ENCODE measurements at regions not wholly inside any gene's neighbourhood (a gene's known extent, or its start where the extent isn't known, plus 50 kb on each side); places are given as distances from the start of the nearest gene placed in this dataset.
"Not testable (repeated sequence)": the region's sequence is repeated elsewhere in the genome, so short reads cannot be mapped to it uniquely, and the experiment has no call there.

DNA sequence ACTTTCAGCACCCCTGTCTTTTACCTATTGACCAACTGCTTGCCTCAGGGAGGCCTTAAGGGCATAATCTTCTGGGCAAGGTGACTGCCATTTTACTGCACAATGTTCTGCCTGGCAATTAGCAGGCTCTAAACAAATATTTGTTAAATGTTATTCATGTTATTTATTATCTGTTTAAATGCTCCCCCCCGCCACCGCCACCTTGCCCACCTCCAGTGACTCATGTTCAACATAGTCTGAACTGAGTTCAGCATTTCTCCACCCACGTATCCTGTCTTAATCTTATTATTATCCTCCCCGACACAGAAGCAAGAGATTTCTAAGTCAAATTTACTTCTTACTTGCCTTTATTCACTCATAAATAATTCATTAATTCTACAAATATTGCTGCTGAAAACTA, 144.8 kb downstream of the LIG4 start:
- H3K27ac Mint-ChIP-seq: peak overlapping the region in 5 of 10 donors; percentile 19 to 90 (median 80)
- peaks cover 0 to 13% (median 10%) of the 10 kb centered on the region in 3 donors for H3K36me3 Mint-ChIP-seq
- peak overlapping the region in 3 of 10 donors; percentile 9 to 56 (median 49) for H3K4me3 Mint-ChIP-seq
- no peak for DNase-seq
- peaks cover 0 to 20% (median 10%) of the 10 kb centered on the region in 4 donors for H3K4me1 Mint-ChIP-seq
- peaks cover 9 to 54% (median 27%) of the 10 kb centered on the region in 9 donors for H3K9me3 Mint-ChIP-seq
- no peaks in the 10 kb centered on the region for H3K27me3 Mint-ChIP-seq
- no peak for ATAC-seq
- POLR2A ChIA-PET: interaction anchor here (1.0 kb wide), 1 partner anchor 25 kb away, joined by 3 read pairs; no protein-coding TSS in a partner anchor

DNA sequence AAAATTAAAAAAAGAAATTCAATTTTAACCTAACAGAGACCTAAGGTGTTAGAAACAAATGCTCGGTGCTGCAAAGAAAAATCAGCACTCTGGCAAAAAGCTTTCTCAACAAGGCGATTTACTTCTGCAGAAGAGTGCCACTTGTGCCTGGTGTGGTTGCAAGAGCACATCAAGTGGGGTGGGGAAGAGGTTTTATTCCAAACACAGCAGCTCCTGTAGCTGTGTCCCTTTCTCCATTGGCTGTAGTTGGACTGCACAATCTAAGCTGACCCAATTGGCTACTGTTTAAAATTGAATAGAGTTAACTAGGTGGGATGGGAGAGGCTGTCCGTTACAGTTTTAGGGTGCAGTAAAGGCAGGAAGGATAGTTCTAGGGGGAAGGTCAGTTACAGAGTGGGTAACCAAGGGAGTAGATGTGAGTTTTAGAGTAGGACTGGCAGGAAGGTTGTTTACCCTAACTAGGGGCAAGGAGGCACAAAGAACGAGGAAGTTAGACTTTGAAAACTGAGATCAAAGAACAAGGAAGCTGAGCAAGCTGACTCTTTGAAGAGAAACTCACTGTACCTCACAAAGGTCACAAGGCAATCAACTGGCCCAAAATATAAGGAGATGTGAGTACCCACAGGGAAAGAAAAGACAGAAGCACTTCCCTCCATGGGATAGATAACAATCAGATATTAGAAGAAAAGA, 145.7 kb downstream of the LIG4 start:
- H3K27ac Mint-ChIP-seq: peak overlapping the region in 7 of 10 donors; percentile 19 to 90 (median 79)
- peak; percentile 53 to 64 for ATAC-seq
- H3K4me3 Mint-ChIP-seq: peak overlapping the region in 5 of 10 donors; percentile 22 to 58 (median 43)
- H3K36me3 Mint-ChIP-seq: peaks cover 0 to 13% (median 10%) of the 10 kb centered on the region in 3 donors
- H3K9me3 Mint-ChIP-seq: peaks cover 9 to 50% (median 27%) of the 10 kb centered on the region in 9 donors
- DNase-seq: peak in 1 of 10 donors; percentile 13
- no peaks in the 10 kb centered on the region for H3K27me3 Mint-ChIP-seq
- peaks cover 0 to 20% (median 10%) of the 10 kb centered on the region in 4 donors for H3K4me1 Mint-ChIP-seq
- POLR2A ChIA-PET: interaction anchor here (1.0 kb wide), 1 partner anchor 26 kb away, joined by 3 read pairs; no protein-coding TSS in a partner anchor

DNA sequence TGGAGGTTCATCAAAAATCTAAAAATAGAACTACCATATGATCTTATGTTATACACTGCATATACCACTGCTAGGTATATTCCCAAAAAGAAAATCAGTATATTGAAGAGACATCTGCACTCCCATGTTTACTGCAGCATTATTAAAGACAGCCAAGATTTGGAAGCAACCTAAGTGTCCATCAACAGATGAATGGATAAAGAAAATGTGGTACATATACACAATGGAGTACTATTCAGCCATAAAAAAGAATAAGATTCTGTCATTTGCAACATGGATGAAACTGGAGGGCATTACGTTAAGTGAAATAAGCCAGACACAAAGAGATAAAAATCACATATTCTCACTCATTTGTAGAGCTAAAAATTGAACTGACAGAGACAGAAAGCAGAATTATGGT, 151.0 kb downstream of the LIG4 start:
- POLR2A ChIA-PET, H3K36me3 Mint-ChIP-seq, H3K4me3 Mint-ChIP-seq, H3K4me1 Mint-ChIP-seq, H3K27ac Mint-ChIP-seq, H3K27me3 Mint-ChIP-seq, ATAC-seq, DNase-seq: not testable (repeated sequence)
- H3K9me3 Mint-ChIP-seq: peaks cover 0 to 32% (median 21%) of the 10 kb centered on the region in 9 donors

DNA sequence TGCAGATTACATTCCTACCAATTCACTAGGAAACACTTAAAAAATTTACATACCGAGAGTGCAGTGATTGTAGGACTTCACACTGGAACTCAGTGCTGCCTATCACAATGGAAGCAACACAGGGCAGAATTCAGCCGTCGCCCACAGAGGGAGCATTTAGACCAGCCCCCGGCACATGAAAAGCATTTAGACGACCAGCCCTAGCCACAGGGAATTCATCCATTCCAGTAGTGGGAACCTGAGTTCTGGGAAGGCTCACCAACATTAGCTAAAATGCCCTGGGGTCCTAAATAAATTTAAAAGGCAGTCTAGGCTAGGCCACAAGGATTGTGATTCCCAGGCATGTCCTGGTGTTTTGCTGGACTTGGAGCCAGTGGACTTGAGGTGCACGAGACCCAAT, 155.2 kb downstream of the LIG4 start:
- Mint-ChIP-seq H3K4me3 (no peak overlapping the region), H3K27ac (no peak overlapping the region), H3K36me3 (no peaks in the 10 kb centered on the region), H3K27me3 (peaks cover 0 to 3% (median 0%) of the 10 kb centered on the region in 5 donors), H3K4me1 (no peaks in the 10 kb centered on the region), H3K9me3 (peaks cover 0 to 16% (median 7%) of the 10 kb centered on the region in 9 donors)
- ATAC-seq (no peak), DNase-seq (no peak)
- POLR2A ChIA-PET: no interaction called here

DNA sequence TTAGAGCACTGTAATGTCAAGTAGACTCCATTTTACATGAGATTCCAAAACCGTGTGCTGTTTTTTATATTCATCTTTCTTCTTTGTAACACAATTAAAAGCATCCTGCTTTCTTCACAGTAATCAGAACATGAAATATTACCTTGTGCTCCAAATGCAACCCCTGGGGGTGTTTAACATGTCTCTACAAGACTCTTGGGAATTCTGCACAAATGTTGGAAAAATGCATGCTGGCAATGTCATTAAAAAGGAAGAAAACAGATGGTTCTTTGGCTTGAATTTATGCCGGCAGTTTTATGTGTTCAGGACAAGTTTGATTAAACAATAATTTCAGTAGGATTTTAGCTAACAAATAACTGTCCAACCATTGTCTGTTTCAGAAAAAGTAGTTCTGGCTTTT, 159.1 kb downstream of the LIG4 start:
- POLR2A ChIA-PET: no interaction called here
- Mint-ChIP-seq H3K4me3 (no peak overlapping the region), H3K36me3 (no peaks in the 10 kb centered on the region), H3K27me3 (no peaks in the 10 kb centered on the region), H3K9me3 (peaks cover 0 to 11% (median 1%) of the 10 kb centered on the region in 9 donors), H3K4me1 (no peaks in the 10 kb centered on the region), H3K27ac (no peak overlapping the region)
- ATAC-seq (no peak), DNase-seq (no peak)

DNA sequence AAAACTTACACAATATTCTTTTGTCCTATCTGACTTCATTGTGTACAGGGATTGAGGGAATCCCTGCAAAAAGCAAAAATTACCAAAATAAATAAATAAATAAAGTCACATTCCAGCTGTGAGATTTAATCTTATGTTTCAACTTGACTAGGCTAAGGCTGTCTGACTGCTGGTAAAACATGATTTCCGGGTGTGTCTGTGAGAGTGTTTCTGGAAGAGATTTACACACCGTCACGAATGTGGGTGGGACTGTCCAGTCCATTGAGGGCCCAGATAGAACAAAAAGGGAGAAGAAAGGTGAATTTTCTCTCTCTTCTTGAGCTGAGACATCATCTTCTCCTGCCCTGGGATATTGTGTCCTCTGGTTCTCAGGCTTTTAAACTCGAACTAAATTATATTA, 166.1 kb downstream of the LIG4 start:
- H3K27me3 Mint-ChIP-seq: no peaks in the 10 kb centered on the region
- H3K4me1 Mint-ChIP-seq: no peaks in the 10 kb centered on the region
- no peak for DNase-seq
- no peak overlapping the region for H3K27ac Mint-ChIP-seq
- POLR2A ChIA-PET: no interaction called here
- no peak overlapping the region for H3K4me3 Mint-ChIP-seq
- H3K9me3 Mint-ChIP-seq: peaks cover 0 to 9% (median 0%) of the 10 kb centered on the region in 9 donors
- no peaks in the 10 kb centered on the region for H3K36me3 Mint-ChIP-seq
- ATAC-seq: no peak

DNA sequence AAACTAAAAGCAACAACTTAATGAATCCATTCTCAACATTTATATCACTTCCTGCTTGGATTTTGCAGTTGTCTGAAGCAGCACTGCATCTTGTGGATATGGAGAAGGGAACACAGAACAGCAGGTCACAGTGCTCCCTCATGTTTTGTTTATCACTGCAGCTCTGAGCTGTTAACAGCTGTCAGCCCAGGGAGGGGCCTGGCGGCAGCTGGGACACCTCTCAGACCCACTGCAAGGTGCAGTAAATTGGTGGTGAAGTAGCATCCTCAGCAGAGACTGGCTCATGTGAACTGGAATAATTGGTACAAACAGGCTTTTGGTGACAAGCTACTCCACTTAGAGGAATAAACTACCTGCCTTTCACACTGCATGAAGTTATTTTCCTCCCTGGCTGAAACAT, 170.4 kb downstream of the LIG4 start:
- Mint-ChIP-seq H3K4me1 (no peaks in the 10 kb centered on the region), H3K27ac (no peak overlapping the region), H3K4me3 (no peak overlapping the region), H3K27me3 (peaks cover 0 to 6% (median 0%) of the 10 kb centered on the region in 5 donors), H3K36me3 (no peaks in the 10 kb centered on the region), H3K9me3 (peaks cover 0 to 12% (median 2%) of the 10 kb centered on the region in 9 donors)
- POLR2A ChIA-PET: no interaction called here
- no peak for ATAC-seq
- DNase-seq: no peak

DNA sequence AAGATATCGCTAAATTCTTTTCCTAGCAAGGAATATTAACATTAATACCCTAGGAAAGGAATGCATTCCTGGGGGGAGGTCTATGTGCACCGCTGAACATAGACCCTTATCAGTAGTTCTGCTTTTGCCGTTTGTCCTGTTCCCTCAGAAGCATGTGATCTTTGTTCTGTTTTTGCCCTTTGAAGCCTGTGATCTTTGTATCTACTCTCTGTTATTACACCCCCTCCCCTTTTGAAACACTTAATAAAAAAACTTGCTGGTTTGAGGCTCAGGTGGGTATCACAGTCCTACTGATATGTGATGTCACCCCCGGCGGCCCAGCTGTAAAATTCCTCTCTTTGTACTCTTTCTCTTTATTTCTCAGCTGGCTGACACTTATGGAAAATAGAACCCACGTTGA, 172.5 kb downstream of the LIG4 start:
- POLR2A ChIA-PET, H3K4me1 Mint-ChIP-seq: not testable (repeated sequence)

DNA sequence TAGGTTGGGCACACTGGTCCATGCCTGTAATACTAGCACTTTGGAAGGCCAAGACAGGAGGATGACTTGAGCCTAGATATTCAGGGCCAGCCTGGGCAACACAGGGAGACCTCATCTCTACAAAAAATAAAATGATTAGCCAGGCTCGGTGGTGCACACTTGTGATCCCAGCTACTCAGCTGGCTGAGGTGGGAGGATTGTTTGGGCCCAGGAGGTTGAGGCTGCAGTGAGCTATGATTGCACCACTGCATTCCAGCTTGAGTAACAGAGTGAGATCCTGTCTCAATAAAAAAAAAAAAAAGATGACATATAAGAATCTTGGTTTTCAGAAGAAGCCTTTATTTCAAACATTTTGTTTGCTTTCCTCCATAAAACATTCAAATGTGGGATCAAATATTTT, 178.0 kb downstream of the LIG4 start:
- no peaks in the 10 kb centered on the region for H3K4me1 Mint-ChIP-seq
- H3K4me3 Mint-ChIP-seq: no peak overlapping the region
- no peaks in the 10 kb centered on the region for H3K36me3 Mint-ChIP-seq
- ATAC-seq: no peak
- POLR2A ChIA-PET: no interaction called here
- H3K27me3 Mint-ChIP-seq: no peaks in the 10 kb centered on the region
- no peak overlapping the region for H3K27ac Mint-ChIP-seq
- DNase-seq: no peak
- peaks cover 0 to 8% (median 1%) of the 10 kb centered on the region in 9 donors for H3K9me3 Mint-ChIP-seq

More for the DNA sequence above, 172.5 kb downstream of the LIG4 start:
- not testable (repeated sequence) for H3K36me3 Mint-ChIP-seq, DNase-seq, ATAC-seq, H3K27ac Mint-ChIP-seq, H3K27me3 Mint-ChIP-seq, H3K4me3 Mint-ChIP-seq
- peaks cover 0 to 14% (median 3%) of the 10 kb centered on the region in 9 donors for H3K9me3 Mint-ChIP-seq

DNA sequence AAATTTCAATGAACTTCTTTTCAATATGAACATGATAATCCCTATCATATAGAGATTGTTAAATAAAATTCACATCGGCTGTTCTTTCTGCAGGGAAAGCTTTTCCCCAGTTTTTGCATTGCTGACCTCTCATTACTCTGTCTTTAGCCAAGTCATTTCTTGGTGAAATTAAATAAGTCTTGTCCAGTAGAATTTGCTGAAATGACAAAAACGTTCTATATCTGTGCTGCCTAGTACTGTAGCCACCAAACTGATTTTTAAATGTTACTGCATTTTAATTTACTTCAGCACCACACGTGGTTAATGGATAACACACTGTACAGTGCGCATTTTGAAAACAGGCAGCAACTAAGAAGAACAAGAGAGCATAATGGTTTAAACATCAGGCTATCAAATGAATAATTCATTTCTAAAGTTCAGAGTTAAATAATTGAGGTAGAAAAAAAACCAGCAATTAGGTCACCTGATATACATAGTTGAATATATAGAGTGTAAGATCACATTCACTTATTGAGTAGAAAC, 178.9 kb downstream of the LIG4 start:
- Mint-ChIP-seq H3K27me3 (peaks cover 0 to 3% (median 0%) of the 10 kb centered on the region in 5 donors), H3K27ac (no peak overlapping the region), H3K36me3 (no peaks in the 10 kb centered on the region), H3K9me3 (peaks cover 0 to 6% (median 0%) of the 10 kb centered on the region in 9 donors), H3K4me1 (no peaks in the 10 kb centered on the region), H3K4me3 (no peak overlapping the region)
- DNase-seq (no peak), ATAC-seq (no peak)
- POLR2A ChIA-PET: no interaction called here

DNA sequence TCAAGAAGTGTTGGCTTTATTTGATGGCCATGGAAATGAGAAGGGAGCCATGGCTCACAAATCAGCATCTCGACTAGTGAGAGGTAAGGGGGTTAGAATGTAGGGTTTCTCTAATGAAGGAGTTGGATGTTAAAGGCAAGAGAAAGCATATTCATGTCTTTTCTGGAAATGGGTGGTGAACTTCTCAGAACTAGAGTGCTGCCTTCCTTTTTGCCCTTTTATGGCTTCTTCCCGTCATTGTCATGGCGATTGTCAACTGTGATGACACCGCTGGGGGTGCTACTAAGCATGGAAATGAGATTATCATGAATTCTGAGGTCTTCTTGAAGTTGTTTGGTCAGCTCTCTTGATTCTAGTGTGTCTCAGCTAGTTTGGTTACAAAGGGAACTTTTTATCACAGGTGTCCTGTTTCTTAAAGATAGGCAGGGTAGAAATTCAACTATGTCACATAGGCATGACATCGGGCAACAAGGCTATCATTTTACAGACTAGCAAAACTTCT, 180.4 kb downstream of the LIG4 start:
- no peak for ATAC-seq
- Mint-ChIP-seq H3K4me3 (no peak overlapping the region), H3K36me3 (no peaks in the 10 kb centered on the region)

DNA sequence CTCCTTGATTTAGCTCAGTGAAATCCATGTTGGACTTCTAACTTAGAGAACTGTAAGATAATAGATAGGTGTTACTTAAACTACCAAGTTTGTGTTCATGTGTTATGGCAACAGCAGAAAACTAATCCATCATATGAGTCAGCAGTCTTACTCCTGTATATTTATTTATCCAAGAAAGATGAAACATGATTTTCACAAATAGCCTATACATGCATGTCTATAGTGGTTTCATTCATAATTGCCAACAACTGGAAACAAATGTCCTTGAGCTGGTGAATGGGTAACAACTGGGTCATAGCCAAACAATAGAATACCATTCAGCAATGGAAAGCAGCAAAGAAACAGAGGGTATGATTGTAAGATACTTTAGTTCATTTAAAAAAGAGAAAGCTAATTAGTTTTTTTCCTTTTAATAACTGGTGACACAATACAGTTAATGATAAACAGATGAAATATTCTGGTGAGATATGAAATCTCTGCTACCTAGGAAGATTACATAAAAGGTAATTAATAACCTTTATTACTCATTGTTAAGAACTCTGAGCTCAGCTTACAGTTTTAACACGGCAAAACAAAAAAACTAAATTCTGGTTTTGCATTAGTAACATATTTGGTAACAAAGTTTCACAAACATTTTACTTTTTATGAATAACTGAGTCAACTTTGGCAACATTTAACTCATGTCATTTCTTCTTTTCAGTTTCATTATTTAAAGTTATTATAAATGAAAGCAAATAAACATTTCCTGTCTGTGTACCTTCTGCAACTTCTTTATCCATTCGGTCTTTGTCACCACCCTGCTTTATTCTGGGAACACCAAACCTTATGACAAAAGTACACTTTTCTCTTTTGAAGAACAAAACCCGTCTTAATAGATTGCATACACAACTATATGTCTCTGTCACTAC, 181.3 kb downstream of the LIG4 start:
- Mint-ChIP-seq H3K4me1 (no peaks in the 10 kb centered on the region), H3K4me3 (no peak overlapping the region), H3K9me3 (peaks cover 0 to 6% (median 0%) of the 10 kb centered on the region in 9 donors), H3K36me3 (no peaks in the 10 kb centered on the region), H3K27me3 (peaks cover 0 to 8% (median 0%) of the 10 kb centered on the region in 5 donors), H3K27ac (no peak overlapping the region)
- ATAC-seq (no peak), DNase-seq (no peak)
- POLR2A ChIA-PET: no interaction called here

More for the DNA sequence above, 180.4 kb downstream of the LIG4 start:
- POLR2A ChIA-PET: no interaction called here
- H3K27me3 Mint-ChIP-seq: peaks cover 0 to 3% (median 0%) of the 10 kb centered on the region in 5 donors
- no peak for DNase-seq
- peaks cover 0 to 6% (median 0%) of the 10 kb centered on the region in 9 donors for H3K9me3 Mint-ChIP-seq
- no peaks in the 10 kb centered on the region for H3K4me1 Mint-ChIP-seq
- no peak overlapping the region for H3K27ac Mint-ChIP-seq

Data from naive thymus-derived CD8-positive, alpha-beta T cell (primary cell).